ENCODE measurements at regions not wholly inside any gene's neighbourhood (a gene's known extent, or its start where the extent isn't known, plus 50 kb on each side); places are given as distances from the start of the nearest gene placed in this dataset.

DNA sequence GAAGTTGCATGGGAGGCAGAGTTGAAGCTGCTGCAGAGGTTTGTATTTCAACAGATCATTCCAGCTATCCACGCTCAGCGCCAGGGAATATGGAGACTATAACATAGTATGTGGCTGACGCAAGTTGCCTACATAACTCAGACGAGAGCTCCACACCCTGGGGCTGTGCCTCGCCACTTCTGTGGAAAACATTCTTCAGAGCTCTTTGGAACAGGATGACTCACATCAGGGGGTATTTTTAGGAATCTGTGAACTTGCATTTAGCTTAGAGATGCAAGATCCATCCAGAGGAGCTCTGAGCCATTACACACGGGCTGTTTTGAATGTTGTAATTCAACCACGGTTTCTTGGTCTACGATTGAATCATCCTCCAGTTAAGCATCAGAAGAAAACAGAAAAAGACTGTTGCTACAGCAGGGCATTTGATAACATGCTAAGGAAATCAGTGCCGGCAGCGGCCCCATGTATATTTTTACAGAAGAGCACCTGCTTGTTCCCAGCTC lies 481.5 kb upstream of the AKR1E2 start:
- TF ChIP-seq, protein P1, sequence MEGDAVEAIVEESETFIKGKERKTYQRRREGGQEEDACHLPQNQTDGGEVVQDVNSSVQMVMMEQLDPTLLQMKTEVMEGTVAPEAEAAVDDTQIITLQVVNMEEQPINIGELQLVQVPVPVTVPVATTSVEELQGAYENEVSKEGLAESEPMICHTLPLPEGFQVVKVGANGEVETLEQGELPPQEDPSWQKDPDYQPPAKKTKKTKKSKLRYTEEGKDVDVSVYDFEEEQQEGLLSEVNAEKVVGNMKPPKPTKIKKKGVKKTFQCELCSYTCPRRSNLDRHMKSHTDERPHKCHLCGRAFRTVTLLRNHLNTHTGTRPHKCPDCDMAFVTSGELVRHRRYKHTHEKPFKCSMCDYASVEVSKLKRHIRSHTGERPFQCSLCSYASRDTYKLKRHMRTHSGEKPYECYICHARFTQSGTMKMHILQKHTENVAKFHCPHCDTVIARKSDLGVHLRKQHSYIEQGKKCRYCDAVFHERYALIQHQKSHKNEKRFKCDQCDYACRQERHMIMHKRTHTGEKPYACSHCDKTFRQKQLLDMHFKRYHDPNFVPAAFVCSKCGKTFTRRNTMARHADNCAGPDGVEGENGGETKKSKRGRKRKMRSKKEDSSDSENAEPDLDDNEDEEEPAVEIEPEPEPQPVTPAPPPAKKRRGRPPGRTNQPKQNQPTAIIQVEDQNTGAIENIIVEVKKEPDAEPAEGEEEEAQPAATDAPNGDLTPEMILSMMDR (conservative IDR thresholded peaks at IDR 0.05), result no peak
- Histone ChIP-seq H3K9me3 (ENCODE audit: control insufficient read depth, low read depth, low read length) (no peaks in the 10 kb centered on the region), H4K5ac (ENCODE audit: insufficient read length, low read depth, low read length) (no peak overlapping the region), H2BK15ac (ENCODE audit: low read depth, low read length) (no peak overlapping the region), H3K23ac (ENCODE audit: insufficient read length, low read depth, low read length) (no peak overlapping the region), H3T11ph (ENCODE audit: low read length) (no peak overlapping the region), H4K8ac (replicated peaks; ENCODE audit: insufficient read length, low read depth, low read length) (no peak overlapping the region), H2AFZ (ENCODE audit: low read length) (no peak overlapping the region), H2BK20ac (ENCODE audit: low read depth, low read length, poor library complexity, severe bottlenecking) (no peak overlapping the region), H3K14ac (ENCODE audit: insufficient read depth, low read length) (no peak overlapping the region), H3K18ac (ENCODE audit: insufficient read length, low read depth, low read length) (no peak overlapping the region), H3K27ac (ENCODE audit: insufficient read length, low read depth, low read length) (no peak overlapping the region), H2BK120ac (ENCODE audit: low read depth, low read length, poor library complexity, severe bottlenecking) (no peak overlapping the region), H4K20me1 (ENCODE audit: control insufficient read depth, insufficient read depth, insufficient read length) (no peaks in the 10 kb centered on the region), H3K79me1 (ENCODE audit: insufficient read depth, low read depth, low read length, poor library complexity, severe bottlenecking) (no peaks in the 10 kb centered on the region), H3K4ac (ENCODE audit: low read depth, low read length) (no peak overlapping the region), H2BK12ac (ENCODE audit: insufficient read length, low read depth, low read length) (no peak overlapping the region), H2BK5ac (ENCODE audit: insufficient read length, low read length) (no peak overlapping the region), H3K23me2 (ENCODE audit: insufficient read length, low read depth, low read length, poor library complexity, severe bottlenecking) (no peaks in the 10 kb centered on the region), H3K27me3 (ENCODE audit: insufficient read depth, low read length) (no peaks in the 10 kb centered on the region), H3K9ac (ENCODE audit: extremely low read depth, insufficient read length, low read length) (no peak overlapping the region), H3K56ac (ENCODE audit: insufficient read length, low read depth, low read length) (no peak overlapping the region), H2AK5ac (ENCODE audit: insufficient read length, low read length) (no peak overlapping the region), H3K4me1 (ENCODE audit: insufficient read depth, low read length) (no peaks in the 10 kb centered on the region; the same call in 1 of the 2 replicates), H3K79me2 (ENCODE audit: insufficient read depth, low read length) (no peaks in the 10 kb centered on the region), H3K4me2 (ENCODE audit: insufficient read depth, insufficient read length, low read length) (no peak overlapping the region), H4K91ac (ENCODE audit: insufficient read length, low read depth, low read length) (no peak overlapping the region)
- H3K9me3 Mint-ChIP-seq, result no peaks in the 10 kb centered on the region
- DNase-seq, result no peak
- H3K27ac Mint-ChIP-seq, result no peak overlapping the region
- no CpG with 5 or more reads among the region's 10 CpGs for WGBS (ENCODE audit: extremely low coverage, insufficient read length, low lambda C conversion rate)
- H3K4me3 Mint-ChIP-seq, result no peak overlapping the region
- peaks cover 3 to 9% of the 10 kb centered on the region in 2 experiments for H3K4me1 Mint-ChIP-seq
- no peaks in the 10 kb centered on the region for H3K27me3 Mint-ChIP-seq (ENCODE audit: low read depth)
- H3K36me3 Mint-ChIP-seq (ENCODE audit: insufficient read depth in 1 of 3, low read depth in 3 of 3), result no peaks in the 10 kb centered on the region; a peak in 1 of 7 replicates
